H9 (cell line): ENCODE measurements at regions not wholly inside any gene's neighbourhood (a gene's known extent, or its start where the extent isn't known, plus 50 kb on each side); places are given as distances from the start of the nearest gene placed in this dataset.
A peak's percentile ranks its signal among the peaks of the same experiment; 100 is the strongest.
"Not testable (repeated sequence)": the region's sequence is repeated elsewhere in the genome, so short reads cannot be mapped to it uniquely, and the experiment has no call there.

Experiments
- DNase-seq: peaks from one replicate; pipeline ENCODE4 v3.0.0-alpha.2; 2017
- H2AFZ ChIP-seq: one replicate; pipeline ENCODE4 v1.6.1; 2013; ENCODE audit warnings: mild to moderate bottlenecking, low read length, control low read depth, moderate library complexity
- H2AK5ac ChIP-seq: 2 replicates; pipeline ENCODE4 v1.6.1; 2013; ENCODE audit warnings: low read length, control low read depth, mixed read lengths; ENCODE audit not compliant: insufficient read length
- H2BK120ac ChIP-seq: one replicate; pipeline ENCODE4 v1.6.1; 2013; ENCODE audit warnings: low read depth, mild to moderate bottlenecking, low read length, control low read depth, inconsistent platforms; ENCODE audit not compliant: poor library complexity, severe bottlenecking
- H2BK12ac ChIP-seq: 2 replicates; pipeline ENCODE4 v1.6.1; 2013; ENCODE audit warnings: low read length, control low read depth, mixed read lengths, low read depth; ENCODE audit not compliant: insufficient read length
- H2BK15ac ChIP-seq: 2 replicates; pipeline ENCODE4 v1.6.1; 2013; ENCODE audit warnings: low read depth, low read length, control low read depth
- H2BK20ac ChIP-seq: one replicate; pipeline ENCODE4 v1.6.1; 2013; ENCODE audit warnings: low read depth, mild to moderate bottlenecking, low read length, control low read depth, inconsistent platforms; ENCODE audit not compliant: poor library complexity, severe bottlenecking
- H2BK5ac ChIP-seq: 2 replicates; pipeline ENCODE4 v1.6.1; 2013; ENCODE audit warnings: low read length, control low read depth, mixed read lengths; ENCODE audit not compliant: insufficient read length
- H3K14ac ChIP-seq: 2 replicates; pipeline ENCODE4 v1.6.1; 2013; ENCODE audit warnings: low read length, control low read depth; ENCODE audit not compliant: insufficient read depth
- H3K18ac ChIP-seq: 2 replicates; pipeline ENCODE4 v1.6.1; 2013; ENCODE audit warnings: low read depth, mild to moderate bottlenecking, mixed read lengths, low read length, control low read depth; ENCODE audit not compliant: insufficient read length
- H3K23ac ChIP-seq: 2 replicates; pipeline ENCODE4 v1.6.1; 2013; ENCODE audit warnings: low read length, control low read depth, mixed read lengths, low read depth; ENCODE audit not compliant: insufficient read length
- H3K23me2 ChIP-seq: 2 replicates; pipeline ENCODE4 v1.6.1; 2013; ENCODE audit warnings: low read depth, mild to moderate bottlenecking, mixed read lengths, low read length, control low read depth; ENCODE audit not compliant: insufficient read length, poor library complexity, severe bottlenecking
- H3K27ac ChIP-seq: 2 replicates; pipeline ENCODE4 v1.5.1; 2013; ENCODE audit warnings: low read length, control low read depth, mixed read lengths, low read depth; ENCODE audit not compliant: insufficient read length
- H3K27me3 ChIP-seq: 2 replicates; pipeline ENCODE4 v1.6.1; 2013; ENCODE audit warnings: low read length, control low read depth, inconsistent platforms; ENCODE audit not compliant: insufficient read depth
- H3K4ac ChIP-seq: 2 replicates; pipeline ENCODE4 v1.6.1; 2013; ENCODE audit warnings: low read depth, mild to moderate bottlenecking, control low read depth, inconsistent platforms, low read length, moderate library complexity
- H3K4me1 ChIP-seq: 2 replicates; pipeline ENCODE4 v1.6.1; 2013; ENCODE audit warnings: low read length, control low read depth, inconsistent platforms; ENCODE audit not compliant: insufficient read depth
- H3K4me2 ChIP-seq: 2 replicates; pipeline ENCODE4 v1.6.1; 2013; ENCODE audit warnings: low read length, control low read depth, mixed read lengths; ENCODE audit not compliant: insufficient read length, insufficient read depth
- H3K56ac ChIP-seq: 2 replicates; pipeline ENCODE4 v1.6.1; 2013; ENCODE audit warnings: low read depth, mild to moderate bottlenecking, mixed read lengths, low read length, control low read depth; ENCODE audit not compliant: insufficient read length
- H3K79me1 ChIP-seq: 2 replicates; pipeline ENCODE4 v1.6.1; 2013; ENCODE audit warnings: low read depth, mild to moderate bottlenecking, moderate library complexity, low read length, control low read depth, inconsistent platforms; ENCODE audit not compliant: insufficient read depth, poor library complexity, severe bottlenecking
- H3K79me2 ChIP-seq: 2 replicates; pipeline ENCODE4 v1.6.1; 2013; ENCODE audit warnings: low read length, control low read depth, inconsistent platforms; ENCODE audit not compliant: insufficient read depth
- H3K9ac ChIP-seq: 2 replicates; pipeline ENCODE4 v1.6.1; 2013; ENCODE audit warnings: low read length, control low read depth, mixed read lengths; ENCODE audit not compliant: insufficient read length; ENCODE audit errors: extremely low read depth
- H3K9me3 ChIP-seq: one replicate; pipeline ENCODE4 v1.6.1; 2013; ENCODE audit warnings: low read depth, low read length, inconsistent platforms; ENCODE audit not compliant: control insufficient read depth
- H3T11ph ChIP-seq: one replicate; pipeline ENCODE4 v1.6.1; 2013; ENCODE audit warnings: mild to moderate bottlenecking, low read length, control low read depth, inconsistent platforms
- H4K20me1 ChIP-seq: one replicate; pipeline ENCODE4 v1.6.1; 2013; ENCODE audit not compliant: control insufficient read depth, insufficient read length, insufficient read depth
- H4K5ac ChIP-seq: 2 replicates; pipeline ENCODE4 v1.6.1; 2013; ENCODE audit warnings: low read depth, mild to moderate bottlenecking, mixed read lengths, low read length, control low read depth; ENCODE audit not compliant: insufficient read length
- H4K8ac ChIP-seq: replicated peaks from 2 replicates; pipeline ENCODE4 v1.6.1; 2013; ENCODE audit warnings: low read length, control low read depth, mixed read lengths, low read depth; ENCODE audit not compliant: insufficient read length
- H4K91ac ChIP-seq: 2 replicates; pipeline ENCODE4 v1.6.1; 2013; ENCODE audit warnings: low read depth, mild to moderate bottlenecking, moderate library complexity, mixed read lengths, low read length, control low read depth; ENCODE audit not compliant: insufficient read length
- H3K27ac Mint-ChIP-seq, 3 experiments: 2 replicates in 2 of 3; 3 replicates in 1 of 3; pipeline ENCODE4 v1.8.0; 2020 to 2021; ENCODE audit warnings: mixed read lengths in 3 of 3, mild to moderate bottlenecking in 1 of 3, moderate library complexity in 1 of 3
- H3K27me3 Mint-ChIP-seq: 2 replicates; pipeline ENCODE4 v1.8.0; 2021; ENCODE audit warnings: low read depth, mild to moderate bottlenecking, moderate library complexity, mixed read lengths
- H3K36me3 Mint-ChIP-seq, 3 experiments: 2 replicates in 2 of 3; 3 replicates in 1 of 3; pipeline ENCODE4 v1.8.0; 2020 to 2021; ENCODE audit warnings: low read depth in 3 of 3, mixed read lengths in 3 of 3; ENCODE audit not compliant: insufficient read depth in 1 of 3
- H3K4me1 Mint-ChIP-seq, 2 experiments: 2 replicates each; pipeline ENCODE4 v1.8.0; 2020; ENCODE audit warnings: mixed read lengths in 2 of 2
- H3K4me3 Mint-ChIP-seq, 2 experiments: 2 replicates in 1 of 2; 3 replicates in 1 of 2; pipeline ENCODE4 v1.8.0; 2020 to 2021; ENCODE audit warnings: mild to moderate bottlenecking in 2 of 2, mixed read lengths in 2 of 2, moderate library complexity in 1 of 2
- H3K9me3 Mint-ChIP-seq, 2 experiments: 2 replicates in 1 of 2; 3 replicates in 1 of 2; pipeline ENCODE4 v1.8.0; 2020; ENCODE audit warnings: mild to moderate bottlenecking in 2 of 2, mixed read lengths in 2 of 2, moderate library complexity in 1 of 2
- CTCF ChIP-seq: fragments of 200-600 bp; sonication (generic); conservative IDR thresholded peaks from 3 replicates; pipeline ENCODE4 v1.8.0; 2021; ENCODE audit warnings: antibody characterized with exemption, mild to moderate bottlenecking
- WGBS: extraction: QIAGEN DNeasy Blood & Tissue Kit; methylation state at CpG from one replicate; pipeline ENCODE4 v1.1.7; 2013; ENCODE audit warnings: missing lambda C conversion rate, low lambda C conversion rate, mixed read lengths; ENCODE audit not compliant: insufficient read length; ENCODE audit errors: extremely low coverage; 5-methylcytosine and 5-hydroxymethylcytosine counted together

- H3K9me3 ChIP-seq: no peaks in the 10 kb centered on the region
- DNase-seq: peak; percentile 42
- Mint-ChIP-seq H3K27me3 (no peaks in the 10 kb centered on the region), H3K9me3 (peaks cover 0 to 8% of the 10 kb centered on the region in 2 experiments; a peak in 2 of 5 replicates), H3K27ac (peak overlapping the region; percentile 97 to 98 (median 98)), H3K36me3 (peaks cover 15 to 20% (median 17%) of the 10 kb centered on the region in 3 experiments), H3K4me3 (peak overlapping the region; percentile 8 to 75), H3K4me1 (peaks cover 47 to 59% of the 10 kb centered on the region in 2 experiments)
- no peaks in the 10 kb centered on the region for H3K23me2 ChIP-seq
- no peak overlapping the region for H3K14ac ChIP-seq
- H2BK15ac ChIP-seq: no peak overlapping the region
- H3K23ac ChIP-seq: no peak overlapping the region
- H4K20me1 ChIP-seq: no peaks in the 10 kb centered on the region
- no peaks in the 10 kb centered on the region for H3K79me1 ChIP-seq
- H3K18ac ChIP-seq: no peak overlapping the region
- no peak overlapping the region for H4K8ac ChIP-seq
- H3K79me2 ChIP-seq: peaks cover 8% of the 10 kb centered on the region; the same call in 1 of the 2 replicates
- peaks cover 10% of the 10 kb centered on the region for H3K4me1 ChIP-seq
- no peak overlapping the region for H3K4ac ChIP-seq
- WGBS: no CpG with 5 or more reads among the region's 6 CpGs
- no peak overlapping the region for H2AFZ ChIP-seq
- no peak overlapping the region for H2BK20ac ChIP-seq
- H2BK120ac ChIP-seq: no peak overlapping the region
- H2BK5ac ChIP-seq: no peak overlapping the region
- TF ChIP-seq CTCF: no peak
- peak overlapping the region; percentile 54 for H3K4me2 ChIP-seq
- H3K27me3 ChIP-seq: no peaks in the 10 kb centered on the region
- H3K27ac ChIP-seq: peak overlapping the region; percentile 85
- H2AK5ac ChIP-seq: no peak overlapping the region
- no peak overlapping the region for H3K56ac ChIP-seq
- H3K9ac ChIP-seq: no peak overlapping the region
- no peak overlapping the region for H4K91ac ChIP-seq
- H2BK12ac ChIP-seq: no peak overlapping the region
- H3T11ph ChIP-seq: no peak overlapping the region
- no peak overlapping the region for H4K5ac ChIP-seq
Observed at GRCh38 chr5:25448190-25448621, 803.4 kb upstream of the CDH10 start.

- H3K4me1 Mint-ChIP-seq: peaks cover 46 to 59% of the 10 kb centered on the region in 2 experiments
- H3K14ac ChIP-seq, H2BK5ac ChIP-seq, H3K4me1 ChIP-seq, H2AFZ ChIP-seq, H3T11ph ChIP-seq, H3K4ac ChIP-seq, H4K20me1 ChIP-seq, H3K9ac ChIP-seq, H2BK120ac ChIP-seq, H2BK15ac ChIP-seq, H2AK5ac ChIP-seq, H4K91ac ChIP-seq, H2BK20ac ChIP-seq, H3K23me2 ChIP-seq, H3K27ac ChIP-seq, H2BK12ac ChIP-seq, H3K18ac ChIP-seq, H4K8ac ChIP-seq, H3K23ac ChIP-seq, H3K27me3 Mint-ChIP-seq, H3K27me3 ChIP-seq, H3K4me2 ChIP-seq, H4K5ac ChIP-seq, DNase-seq, H3K56ac ChIP-seq, H3K79me1 ChIP-seq, H3K9me3 ChIP-seq: not testable (repeated sequence)
- peaks cover 0 to 12% of the 10 kb centered on the region in 2 experiments; a peak in 2 of 5 replicates for H3K9me3 Mint-ChIP-seq
- peak overlapping the region; percentile 70 to 99 (median 98) for H3K27ac Mint-ChIP-seq
- peaks cover 21% of the 10 kb centered on the region for H3K79me2 ChIP-seq
- no CpG with 5 or more reads among the region's 3 CpGs for WGBS
- H3K36me3 Mint-ChIP-seq: peaks cover 28 to 39% (median 30%) of the 10 kb centered on the region in 3 experiments
- peak overlapping the region; percentile 84 to 97 for H3K4me3 Mint-ChIP-seq
Observed at GRCh38 chr5:25446061-25446420, 801.3 kb upstream of the CDH10 start.
